ENCODE measurements at regions not wholly inside any gene's neighbourhood (a gene's known extent, or its start where the extent isn't known, plus 50 kb on each side); places are given as distances from the start of the nearest gene placed in this dataset.

DNA sequence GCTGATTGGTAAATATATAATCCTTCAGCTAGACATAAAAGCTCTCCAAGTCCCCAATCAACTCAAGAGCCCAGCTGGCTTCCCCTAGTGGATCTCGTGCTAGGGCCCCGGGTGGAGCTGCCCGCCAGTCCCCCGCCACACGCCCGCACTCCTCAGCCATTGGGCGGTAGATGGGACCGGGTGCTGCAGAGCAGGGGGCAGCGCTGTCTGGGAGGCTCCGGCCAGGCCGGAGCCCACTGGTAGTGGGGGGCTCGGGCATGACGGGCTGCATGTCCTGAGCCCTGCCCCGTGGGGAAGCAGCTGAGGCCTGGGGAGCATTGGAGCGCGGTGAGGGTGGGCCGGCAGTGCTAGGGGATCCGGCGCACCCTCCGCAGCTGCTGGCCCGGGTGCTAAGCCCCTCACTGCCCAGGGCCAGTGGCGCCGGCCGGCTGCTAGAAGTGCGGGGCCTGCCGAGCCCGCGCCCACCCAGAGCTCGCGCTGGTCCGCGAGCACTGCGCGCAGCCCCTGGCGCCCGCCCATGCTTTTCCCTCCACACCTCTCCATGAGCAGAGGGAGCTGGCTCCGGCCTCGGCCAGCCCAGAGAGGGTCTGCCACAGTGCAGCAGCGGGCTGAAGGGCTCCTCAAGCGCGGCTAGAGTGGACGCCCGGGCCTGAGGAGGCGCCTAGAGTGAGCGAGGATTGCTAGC lies 1680.6 kb upstream of the RAG2 start:
- TF ChIP-seq CTCF (conservative IDR thresholded peaks at IDR 0.05; ENCODE audit: low read length) (no peak), EZH2phosphoT487 (IDR thresholded peaks at IDR 0.05; ENCODE audit: borderline replicate concordance, low read depth, low read length) (no peak)

Measured in OCI-LY7 (cell line).